HG02938 (cell line): ENCODE measurements at regions not wholly inside any gene's neighbourhood (a gene's known extent, or its start where the extent isn't known, plus 50 kb on each side); places are given as distances from the start of the nearest gene placed in this dataset.

Experiments used
- ATAC-seq: cut with Tn5 transposase; IDR thresholded peaks from one replicate; pipeline ENCODE4 v1.9.1; 2021; ENCODE audit warnings: mild to moderate bottlenecking, moderate library complexity; ENCODE audit not compliant: unreplicated experiment

DNA sequence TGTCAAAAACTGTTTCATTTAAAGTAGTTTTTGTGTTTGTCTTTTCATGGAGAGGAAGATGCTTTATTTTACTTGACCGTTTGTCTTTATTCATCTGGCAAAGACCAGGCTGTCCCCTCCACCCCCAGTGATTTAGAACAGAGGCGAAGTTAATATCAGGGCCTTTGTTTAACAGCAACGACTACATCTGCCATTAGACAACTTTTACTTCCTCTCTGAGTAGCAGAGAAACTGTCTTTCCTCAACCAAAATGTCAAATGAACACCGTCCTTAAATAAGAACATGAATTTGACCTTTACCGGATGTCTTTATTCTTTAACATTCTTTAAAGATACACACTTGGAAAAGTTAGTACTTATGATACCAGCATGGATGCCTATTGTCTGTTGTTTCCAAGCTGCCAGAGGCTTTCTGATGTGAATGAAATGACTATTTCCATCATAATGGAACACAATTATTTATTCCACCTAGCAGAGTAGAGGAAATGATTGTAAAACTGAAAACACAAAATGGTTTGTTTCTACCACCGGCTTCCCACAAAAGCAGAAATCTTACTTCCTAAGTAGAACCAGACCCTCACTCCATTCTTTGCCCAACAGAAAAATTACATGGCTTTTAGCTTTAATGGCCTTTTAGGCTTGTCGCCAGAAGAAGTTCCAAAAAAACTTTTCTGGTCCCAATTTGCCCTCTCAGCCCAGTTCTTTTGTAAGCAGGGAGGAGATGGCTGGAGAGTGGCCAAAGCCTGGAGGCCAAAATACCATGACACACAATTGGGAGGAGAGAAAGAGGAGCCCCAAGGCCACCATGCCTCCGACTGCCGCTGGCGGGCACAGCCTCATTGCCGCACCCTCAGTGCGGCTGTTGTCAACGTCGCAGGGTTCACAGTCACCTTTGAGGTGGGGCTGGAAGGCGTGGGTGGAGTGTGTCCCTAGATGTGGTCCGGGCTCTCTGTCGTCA is 168.5 kb downstream of the TEX36 start:
- ATAC-seq = no peak

DNA sequence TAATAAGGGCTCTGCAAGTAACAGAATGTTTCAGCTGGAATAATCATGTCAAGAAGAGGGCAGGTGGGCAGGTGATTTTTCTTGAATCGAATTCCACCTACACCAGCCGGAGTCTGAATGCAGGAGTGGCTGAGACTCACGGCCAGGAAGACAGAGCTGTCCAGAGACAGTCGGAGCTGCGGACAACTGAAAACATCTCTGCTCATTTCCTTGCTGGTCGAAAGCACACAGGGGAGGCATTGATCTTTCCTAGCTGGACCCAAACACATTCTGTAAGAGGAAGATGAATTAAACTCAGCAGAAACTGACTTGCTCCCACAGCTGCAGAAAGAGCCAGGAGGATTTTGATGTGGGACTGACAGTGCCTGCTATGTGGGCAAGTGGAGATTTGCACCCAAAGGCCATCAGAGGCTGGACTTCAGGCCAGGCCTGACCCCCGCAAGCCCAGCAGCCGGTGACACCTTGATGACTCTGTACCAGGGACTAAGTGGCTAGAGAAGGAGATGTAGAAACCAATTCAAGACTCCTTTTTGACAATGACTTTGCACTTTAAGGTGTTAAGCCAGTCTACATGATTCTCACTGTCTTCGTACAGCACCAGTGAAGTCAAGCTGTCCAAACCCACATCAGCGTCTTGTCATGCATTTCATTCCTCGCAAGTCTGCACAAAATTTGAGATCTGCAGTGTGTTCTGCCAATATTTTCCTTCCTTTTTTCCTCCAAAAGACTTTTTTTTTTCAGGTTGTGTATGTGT is 169.4 kb downstream of the TEX36 start:
- ATAC-seq = no peak

- ATAC-seq = no peak
Observed at GRCh38 chr10:125510998-125511397, 172.0 kb downstream of the TEX36 start.

DNA sequence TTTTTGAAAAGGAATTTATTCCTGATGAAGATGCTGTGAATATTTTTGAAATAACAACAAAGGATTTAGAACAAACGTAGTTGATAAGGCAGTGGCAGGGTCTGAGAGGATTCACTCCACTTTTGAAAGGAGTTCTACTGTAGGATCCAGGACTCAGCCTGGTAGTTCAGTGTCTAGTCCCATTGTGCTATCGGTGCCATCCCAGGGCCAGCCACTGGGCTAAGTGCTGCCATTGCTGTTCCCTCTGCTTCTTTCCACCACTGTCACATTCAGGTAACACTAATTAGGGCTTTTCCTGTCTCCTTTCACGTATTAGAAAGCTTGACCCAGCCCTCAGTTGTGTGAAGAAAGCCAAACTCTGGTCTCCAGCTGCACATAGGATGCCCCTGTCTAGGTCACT is 177.3 kb downstream of the TEX36 start:
- ATAC-seq = no peak

- ATAC-seq = no peak
Observed at GRCh38 chr10:125502276-125502675, 180.7 kb downstream of the TEX36 start.

GRCh38 chr10:125495386-125495785 is 187.6 kb downstream of the TEX36 start:
- ATAC-seq = no peak

GRCh38 chr10:125494651-125495239 is 188.2 kb downstream of the TEX36 start:
- no peak for ATAC-seq

DNA sequence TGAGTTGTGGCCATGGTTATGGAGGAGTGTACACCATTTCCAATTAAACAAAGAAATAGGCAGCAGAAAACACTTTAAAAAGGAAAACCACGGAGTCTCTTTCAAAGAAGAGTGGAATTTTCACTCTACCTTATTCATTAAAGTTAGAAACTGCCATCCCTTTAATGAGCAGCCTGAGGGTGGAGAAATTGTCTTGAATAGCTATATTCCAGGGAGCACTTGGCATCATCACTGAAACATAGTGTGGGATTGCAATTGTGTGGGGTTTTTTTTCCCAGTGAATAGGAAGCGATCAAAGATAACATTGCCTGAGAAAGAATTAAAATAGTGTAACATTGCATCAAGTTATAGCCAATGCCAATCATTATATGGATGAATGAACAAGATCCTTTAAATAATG is 191.6 kb downstream of the TEX36 start:
- ATAC-seq = no peak

- no peak for ATAC-seq
Observed at GRCh38 chr10:125489731-125490130, 193.2 kb downstream of the TEX36 start.

- no peak for ATAC-seq
Observed at GRCh38 chr10:125485665-125486064, 197.3 kb downstream of the TEX36 start.

DNA sequence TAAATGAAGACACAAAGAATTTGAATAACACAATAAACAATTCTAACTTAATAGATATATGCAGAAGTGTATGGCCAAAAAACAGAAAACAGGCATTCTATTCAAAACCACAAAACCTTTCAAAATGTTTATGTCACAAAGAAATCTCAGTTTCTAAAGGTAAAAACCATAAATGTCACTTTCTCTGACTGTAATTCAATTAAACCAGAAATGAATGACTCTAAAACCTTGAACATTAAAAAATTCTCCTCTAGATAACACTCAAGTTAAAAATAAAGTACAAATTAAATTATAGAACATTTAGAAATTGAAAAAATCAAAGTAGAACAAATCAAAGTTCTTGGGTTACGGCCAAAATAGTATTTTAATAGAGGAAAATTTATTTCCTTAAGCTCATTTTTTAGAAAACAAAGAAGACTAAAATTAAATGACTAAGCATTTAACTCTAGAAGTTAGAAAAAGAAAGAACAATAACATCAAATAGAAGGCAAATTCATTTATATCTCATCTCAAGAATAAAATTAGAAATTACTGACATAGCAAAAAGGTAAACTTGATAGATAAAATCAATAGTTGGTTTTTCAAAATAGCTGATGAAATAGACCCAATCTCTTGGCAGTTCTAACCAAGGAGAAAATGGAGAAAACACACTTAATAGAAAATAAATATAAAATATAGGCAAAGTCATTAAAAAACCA is 198.8 kb downstream of the TEX36 start:
- no peak for ATAC-seq

DNA sequence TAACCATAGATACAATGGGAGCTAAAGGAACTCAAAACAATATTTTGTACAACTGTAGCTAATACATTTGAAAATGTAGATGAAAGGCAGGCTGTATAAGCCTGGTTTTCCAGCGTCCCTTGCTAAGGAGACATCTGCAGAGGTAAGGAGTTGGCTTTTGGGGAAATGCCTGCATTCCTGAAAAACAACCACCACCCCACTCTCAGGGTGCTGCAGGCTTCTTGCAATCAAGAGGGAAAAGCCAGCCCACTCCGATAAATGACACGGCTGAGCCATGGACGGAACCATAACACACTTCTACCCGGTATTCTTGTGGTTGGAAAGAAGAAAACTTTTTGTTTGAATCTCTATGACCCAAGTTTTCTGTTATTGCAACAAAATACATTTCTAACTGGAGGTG is 200.3 kb downstream of the TEX36 start:
- ATAC-seq = no peak

- no peak for ATAC-seq
Observed at GRCh38 chr10:125482108-125482507, 200.9 kb downstream of the TEX36 start.

DNA sequence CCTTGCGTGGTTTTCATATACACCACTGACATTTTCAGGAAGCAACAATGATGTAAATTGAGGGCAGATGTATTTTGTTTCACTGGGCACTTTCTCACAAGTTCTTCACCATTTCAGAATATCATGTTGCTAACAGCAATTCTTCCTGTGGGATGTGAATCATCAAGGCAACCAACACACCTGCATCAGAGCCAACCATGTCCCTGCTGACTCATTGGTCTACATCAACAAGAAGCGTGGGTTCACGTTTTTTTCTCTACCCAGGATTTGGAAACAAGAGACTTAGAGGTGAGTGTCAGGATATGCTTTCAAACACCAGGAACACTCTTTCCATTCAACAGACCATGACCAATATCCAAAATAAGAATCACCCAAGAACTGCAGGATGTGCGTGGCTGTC is 203.9 kb downstream of the TEX36 start:
- no peak for ATAC-seq

- ATAC-seq = no peak
Observed at GRCh38 chr10:125475815-125476214, 207.1 kb downstream of the TEX36 start.

DNA sequence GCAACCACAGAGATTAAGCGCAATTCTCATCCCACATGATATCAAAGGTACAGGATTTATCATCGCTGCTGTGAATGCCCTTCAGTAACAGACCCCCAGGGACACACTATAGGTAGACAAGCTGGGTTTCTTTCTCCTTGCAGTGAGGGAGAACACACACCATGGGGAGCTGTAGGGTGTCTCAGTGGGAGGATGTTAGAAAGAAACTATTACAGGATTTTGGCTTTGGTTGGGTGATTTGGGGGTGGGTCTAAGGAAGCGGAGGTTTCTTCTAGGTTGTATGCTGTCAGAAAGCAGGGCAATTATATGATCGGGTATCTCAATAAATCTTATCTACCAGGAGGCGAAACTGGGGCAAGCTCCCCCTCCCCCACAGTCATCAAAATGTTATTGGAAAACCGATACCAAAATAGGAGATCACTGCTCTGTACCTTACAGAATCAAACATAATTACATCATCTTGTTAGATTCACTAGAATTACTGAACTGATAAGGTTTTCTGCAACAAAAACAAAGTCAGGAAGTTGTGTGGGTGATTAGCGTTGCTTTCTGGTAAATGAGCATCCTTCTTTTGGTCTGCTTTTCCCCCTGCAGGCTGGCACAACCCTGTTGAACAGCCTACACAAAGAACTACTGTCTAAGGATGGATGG is 209.7 kb downstream of the TEX36 start:
- no peak for ATAC-seq

- ATAC-seq = no peak
Observed at GRCh38 chr10:125472010-125472607, 210.9 kb downstream of the TEX36 start.

- no peak for ATAC-seq
Observed at GRCh38 chr10:125468278-125468677, 214.7 kb downstream of the TEX36 start.

GRCh38 chr10:125466685-125467084 is 216.3 kb downstream of the TEX36 start:
- no peak for ATAC-seq

DNA sequence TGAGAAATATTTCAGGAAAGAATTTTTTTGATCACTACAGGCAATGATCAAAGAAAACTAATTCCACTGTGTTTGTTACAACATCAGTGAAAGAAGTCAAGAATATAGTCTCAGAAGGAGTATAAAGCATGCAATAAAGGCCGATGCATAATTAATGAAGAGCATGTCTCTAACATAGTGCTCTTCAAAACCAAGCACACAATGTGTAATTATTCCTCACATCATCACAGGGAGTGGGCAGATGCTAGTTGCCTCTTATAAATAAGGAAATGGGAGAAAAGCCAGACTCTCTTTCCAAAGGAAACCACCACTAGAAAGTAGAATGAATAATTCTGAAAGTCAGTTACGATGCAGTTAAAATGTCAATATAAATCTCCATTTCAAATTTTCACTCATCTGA is 220.1 kb downstream of the TEX36 start:
- ATAC-seq = no peak
